ENCODE measurements at regions not wholly inside any gene's neighbourhood (a gene's known extent, or its start where the extent isn't known, plus 50 kb on each side); places are given as distances from the start of the nearest gene placed in this dataset.

DNA sequence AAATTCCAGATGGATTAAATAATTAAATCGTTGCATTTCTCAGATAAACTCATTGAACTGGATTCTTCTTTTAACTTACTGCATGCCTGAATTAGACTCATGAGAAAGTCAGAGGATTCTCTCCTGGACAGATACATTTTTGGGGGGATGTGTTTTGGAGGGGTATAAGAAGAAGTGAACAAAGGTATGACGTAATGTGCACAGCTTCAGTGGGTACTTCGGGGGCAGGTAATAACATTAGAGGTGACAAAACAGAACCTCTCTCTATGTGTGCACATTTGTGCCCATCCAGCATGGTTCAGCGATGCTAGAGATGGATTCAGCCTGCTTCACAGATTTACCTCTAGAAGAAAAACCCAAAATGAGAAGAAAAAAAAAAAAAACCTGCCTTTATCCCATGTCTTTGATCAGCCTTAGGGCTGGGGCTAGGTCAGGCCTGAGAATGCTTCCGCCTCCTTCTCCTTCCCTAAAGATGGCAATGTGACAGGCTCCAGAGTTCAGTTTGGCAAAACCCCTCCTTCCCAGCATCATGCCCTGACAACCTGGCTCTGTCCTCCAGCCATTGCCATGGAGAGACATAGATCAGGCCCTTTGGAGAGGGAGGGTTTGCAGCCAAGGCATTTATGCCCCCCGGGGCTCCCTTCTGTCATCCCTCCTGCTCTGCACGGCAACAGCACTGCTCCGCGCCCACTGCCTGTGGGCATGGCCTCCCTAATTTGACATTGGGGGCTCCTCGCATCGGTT lies 166.7 kb downstream of the KCNA5 start:
- TF ChIP-seq, protein P1, sequence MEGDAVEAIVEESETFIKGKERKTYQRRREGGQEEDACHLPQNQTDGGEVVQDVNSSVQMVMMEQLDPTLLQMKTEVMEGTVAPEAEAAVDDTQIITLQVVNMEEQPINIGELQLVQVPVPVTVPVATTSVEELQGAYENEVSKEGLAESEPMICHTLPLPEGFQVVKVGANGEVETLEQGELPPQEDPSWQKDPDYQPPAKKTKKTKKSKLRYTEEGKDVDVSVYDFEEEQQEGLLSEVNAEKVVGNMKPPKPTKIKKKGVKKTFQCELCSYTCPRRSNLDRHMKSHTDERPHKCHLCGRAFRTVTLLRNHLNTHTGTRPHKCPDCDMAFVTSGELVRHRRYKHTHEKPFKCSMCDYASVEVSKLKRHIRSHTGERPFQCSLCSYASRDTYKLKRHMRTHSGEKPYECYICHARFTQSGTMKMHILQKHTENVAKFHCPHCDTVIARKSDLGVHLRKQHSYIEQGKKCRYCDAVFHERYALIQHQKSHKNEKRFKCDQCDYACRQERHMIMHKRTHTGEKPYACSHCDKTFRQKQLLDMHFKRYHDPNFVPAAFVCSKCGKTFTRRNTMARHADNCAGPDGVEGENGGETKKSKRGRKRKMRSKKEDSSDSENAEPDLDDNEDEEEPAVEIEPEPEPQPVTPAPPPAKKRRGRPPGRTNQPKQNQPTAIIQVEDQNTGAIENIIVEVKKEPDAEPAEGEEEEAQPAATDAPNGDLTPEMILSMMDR (conservative IDR thresholded peaks at IDR 0.05; ENCODE audit: low read depth, low read length): no peak
- H3K4me3 ChIP-seq (ENCODE audit: low read depth, low read length): no peak overlapping the region
- no peak for DNase-seq (ENCODE audit: low read depth)

DNA sequence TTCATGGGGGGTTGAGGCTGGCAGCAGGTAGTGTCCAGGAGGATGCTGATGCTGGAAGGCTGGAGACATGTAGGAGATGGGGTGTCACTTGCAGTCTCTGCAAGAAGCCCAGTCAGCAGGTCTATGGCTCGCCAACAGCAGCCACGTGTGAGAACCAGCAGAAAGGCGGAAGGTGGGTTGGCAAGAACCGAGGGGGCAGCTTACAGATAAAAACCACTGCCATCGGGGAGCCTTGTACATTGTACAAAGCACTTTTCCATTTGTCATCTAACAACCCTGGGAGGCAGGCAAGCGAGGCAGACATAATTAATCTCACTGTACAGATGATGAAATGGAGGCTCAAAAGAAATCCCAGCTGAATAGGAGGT lies 167.2 kb downstream of the KCNA5 start:
- TF ChIP-seq, protein P1 (conservative IDR thresholded peaks at IDR 0.05; ENCODE audit: low read depth, low read length): no peak
- H3K4me3 ChIP-seq (ENCODE audit: low read depth, low read length): no peak overlapping the region
- DNase-seq (ENCODE audit: low read depth): no peak

DNA sequence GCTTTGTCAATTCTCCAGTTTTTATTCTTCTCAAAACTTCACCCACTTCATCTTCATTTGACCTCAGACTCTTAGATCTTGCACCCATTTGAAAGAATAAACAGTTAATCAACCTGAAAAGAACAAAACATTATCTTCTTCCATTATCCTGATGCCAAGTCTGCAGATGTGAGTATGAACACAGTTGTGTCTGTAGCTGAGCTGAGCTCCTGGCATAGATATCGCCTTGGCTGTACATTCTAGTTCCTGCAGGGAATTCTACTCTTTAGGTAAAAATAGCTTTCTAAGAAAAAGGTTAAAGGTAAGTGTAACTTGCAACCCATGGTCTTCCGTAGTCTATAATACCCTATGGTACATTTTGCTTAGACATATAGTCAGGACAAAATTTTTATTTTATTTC lies 169.7 kb downstream of the KCNA5 start:
- no peak for DNase-seq (ENCODE audit: low read depth)
- no peak overlapping the region for H3K4me3 ChIP-seq (ENCODE audit: low read depth, low read length)
- TF ChIP-seq, protein P1 (conservative IDR thresholded peaks at IDR 0.05; ENCODE audit: low read depth, low read length): no peak

DNA sequence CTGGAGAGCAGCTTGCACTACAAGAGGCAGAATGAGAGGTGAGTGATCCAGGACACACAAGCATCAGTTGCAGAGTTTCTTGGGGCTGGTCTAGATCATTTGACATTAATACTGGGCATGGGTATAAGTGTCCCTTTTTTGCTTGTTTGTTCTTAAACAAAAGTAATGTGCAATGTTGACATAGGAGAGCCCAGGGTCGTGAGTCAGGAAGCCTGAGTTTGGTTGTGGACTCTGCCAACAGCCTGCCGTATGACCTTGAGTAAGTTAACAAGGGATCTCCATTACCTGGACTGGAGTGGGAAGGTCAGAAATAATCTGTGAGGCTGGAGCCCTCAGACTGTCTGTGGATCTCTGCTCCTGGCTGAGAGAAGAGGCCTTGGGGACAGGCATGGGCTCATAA lies 170.3 kb downstream of the KCNA5 start:
- DNase-seq (ENCODE audit: low read depth): no peak
- TF ChIP-seq, protein P1 (conservative IDR thresholded peaks at IDR 0.05; ENCODE audit: low read depth, low read length): no peak
- H3K4me3 ChIP-seq (ENCODE audit: low read depth, low read length): no peak overlapping the region

DNA sequence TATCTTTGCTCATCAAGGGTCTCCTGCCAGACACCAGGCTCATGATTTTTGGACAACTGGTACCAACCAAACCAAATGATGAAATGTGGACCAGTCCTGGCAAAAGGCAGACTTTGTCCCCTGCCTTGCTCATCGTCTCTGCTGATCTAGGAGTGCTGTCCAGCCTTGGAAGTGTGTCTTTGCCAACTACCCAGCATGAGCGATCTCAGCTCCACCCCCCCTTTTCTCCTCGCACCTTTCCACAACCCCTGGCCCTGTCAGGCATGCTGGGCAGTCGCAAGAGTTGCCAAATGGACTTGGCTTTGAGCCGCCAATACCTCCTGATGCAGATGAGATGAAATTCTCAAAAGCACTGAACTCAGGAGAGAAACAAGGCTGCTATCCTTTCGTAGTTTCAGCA lies 174.3 kb downstream of the KCNA5 start:
- no peak for DNase-seq (ENCODE audit: low read depth)
- TF ChIP-seq, protein P1 (conservative IDR thresholded peaks at IDR 0.05; ENCODE audit: low read depth, low read length): no peak
- H3K4me3 ChIP-seq (ENCODE audit: low read depth, low read length): no peak overlapping the region

DNA sequence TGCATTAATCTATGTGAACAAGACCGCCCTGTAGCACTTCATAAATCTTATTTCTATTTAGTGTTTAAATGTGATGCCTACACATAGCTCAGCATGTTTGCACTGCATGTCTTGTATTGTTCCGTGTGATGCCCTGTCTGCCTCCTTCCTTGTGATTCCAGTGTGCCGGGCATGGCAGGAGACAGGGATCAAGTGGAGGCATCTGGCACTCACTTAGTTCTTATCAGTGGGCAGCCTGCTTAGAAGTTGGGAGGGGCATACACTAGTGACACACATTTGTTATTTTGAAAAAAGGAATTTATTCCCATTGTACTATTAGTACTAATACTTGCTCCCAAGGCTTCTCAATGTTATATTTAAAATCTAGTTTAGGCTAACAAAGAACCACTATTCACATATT lies 176.4 kb downstream of the KCNA5 start:
- H3K4me3 ChIP-seq (ENCODE audit: low read depth, low read length): no peak overlapping the region
- DNase-seq (ENCODE audit: low read depth): no peak
- TF ChIP-seq, protein P1 (conservative IDR thresholded peaks at IDR 0.05; ENCODE audit: low read depth, low read length): no peak

DNA sequence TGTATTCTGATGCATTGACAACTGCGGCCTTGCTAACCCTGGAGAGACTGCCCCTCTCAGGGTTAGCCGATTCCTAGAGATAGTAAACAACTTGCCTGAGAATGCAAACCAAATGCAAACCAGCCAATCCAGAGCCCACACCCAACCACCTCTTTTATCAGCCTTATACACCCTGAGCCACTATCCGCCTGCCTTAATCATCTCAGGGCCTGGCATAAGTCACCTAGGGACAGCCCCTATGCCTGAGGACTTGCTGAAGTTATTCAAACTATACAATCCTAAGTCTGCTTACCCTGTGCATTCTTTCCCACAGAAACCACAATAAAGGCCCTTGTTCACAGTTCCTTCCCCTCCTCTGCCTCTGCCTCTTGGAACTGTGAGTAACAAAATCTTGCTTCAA lies 177.2 kb downstream of the KCNA5 start:
- TF ChIP-seq, protein P1 (conservative IDR thresholded peaks at IDR 0.05; ENCODE audit: low read depth, low read length): no peak
- H3K4me3 ChIP-seq (ENCODE audit: low read depth, low read length): no peak overlapping the region
- no peak for DNase-seq (ENCODE audit: low read depth)
